HG02571 (cell line): ENCODE measurements at regions not wholly inside any gene's neighbourhood (a gene's known extent, or its start where the extent isn't known, plus 50 kb on each side); places are given as distances from the start of the nearest gene placed in this dataset.

ENCODE experiments used
- ATAC-seq: cut with Tn5 transposase; IDR thresholded peaks from one replicate; pipeline ENCODE4 v1.9.1; 2021; ENCODE audit warnings: mild to moderate bottlenecking, moderate library complexity; ENCODE audit not compliant: unreplicated experiment

DNA sequence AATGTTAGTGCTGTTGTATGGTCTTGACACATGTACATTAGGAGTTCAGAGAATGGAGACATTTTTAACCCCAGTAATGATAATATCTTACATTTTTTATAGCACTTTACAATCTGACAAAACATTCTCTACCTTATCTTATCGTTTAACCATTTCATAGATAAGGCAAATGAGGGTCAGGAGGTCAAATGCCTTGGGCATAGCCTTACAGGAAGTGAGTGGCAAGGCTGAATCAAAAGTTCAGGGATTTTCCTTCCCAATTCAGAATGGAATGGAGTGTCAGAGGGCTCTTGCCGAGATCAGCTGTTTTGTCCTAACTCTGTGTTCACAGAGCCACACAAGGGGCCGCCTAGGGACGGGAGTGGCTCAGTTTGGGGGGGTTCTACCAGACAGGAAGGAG, 57.6 kb upstream of the AK4 start:
- no peak for ATAC-seq

DNA sequence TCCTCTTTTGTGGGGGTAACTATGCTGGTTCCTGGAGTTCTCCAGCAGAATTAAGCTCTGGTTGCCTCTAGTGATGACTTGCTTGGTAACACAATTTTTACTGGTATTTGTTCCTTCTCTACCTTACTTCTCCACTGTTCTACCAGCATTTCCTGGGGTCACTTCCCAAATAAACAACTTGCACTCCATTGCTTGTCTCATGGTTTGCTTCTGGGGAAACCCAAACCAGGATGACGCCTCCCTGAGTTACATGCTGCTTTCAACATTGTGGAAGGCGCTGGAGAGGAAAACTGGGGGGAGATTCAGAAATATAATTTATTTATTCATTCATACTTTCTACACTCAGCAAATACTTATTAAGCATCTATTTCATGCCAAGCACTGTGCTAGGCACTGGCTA, 55.3 kb upstream of the AK4 start:
- no peak for ATAC-seq

DNA sequence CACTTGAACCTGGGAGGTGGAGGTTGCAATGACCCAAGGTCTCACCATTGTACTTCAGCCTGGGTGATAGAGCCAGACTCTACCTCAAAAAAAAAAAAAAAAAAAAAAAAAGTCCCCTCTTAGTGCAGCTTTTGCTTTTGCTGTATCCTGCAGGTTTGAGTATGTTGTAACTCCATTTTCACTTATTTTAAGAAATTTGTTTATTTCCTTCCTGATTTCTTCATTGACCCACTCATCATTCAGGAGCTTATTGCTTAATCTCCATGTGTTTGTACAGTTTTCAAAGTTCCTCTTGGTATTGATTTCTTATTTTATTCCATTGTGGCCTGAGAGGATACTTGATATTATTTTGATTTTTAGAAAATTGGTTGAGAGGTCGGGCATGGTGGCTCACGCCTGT, 50.9 kb upstream of the AK4 start:
- ATAC-seq = no peak
